OCI-LY3 (cell line): ENCODE measurements at regions not wholly inside any gene's neighbourhood (a gene's known extent, or its start where the extent isn't known, plus 50 kb on each side); places are given as distances from the start of the nearest gene placed in this dataset.

Experiments used
- EZH2phosphoT487 ChIP-seq: fragments of 200-600 bp; shearing (Covaris generic); IDR thresholded peaks from 2 replicates; pipeline ENCODE4 v1.6.1; 2018; ENCODE audit warnings: antibody characterized with exemption, mixed run types, low read depth
- TF ChIP-seq, protein P1 (sequence below): fragments of 200-600, 300-600 bp; sonication (generic); IDR thresholded peaks from 2 replicates; pipeline ENCODE4 v1.5.1; 2014; ENCODE audit warnings: antibody characterized with exemption, low read length, low read depth

DNA sequence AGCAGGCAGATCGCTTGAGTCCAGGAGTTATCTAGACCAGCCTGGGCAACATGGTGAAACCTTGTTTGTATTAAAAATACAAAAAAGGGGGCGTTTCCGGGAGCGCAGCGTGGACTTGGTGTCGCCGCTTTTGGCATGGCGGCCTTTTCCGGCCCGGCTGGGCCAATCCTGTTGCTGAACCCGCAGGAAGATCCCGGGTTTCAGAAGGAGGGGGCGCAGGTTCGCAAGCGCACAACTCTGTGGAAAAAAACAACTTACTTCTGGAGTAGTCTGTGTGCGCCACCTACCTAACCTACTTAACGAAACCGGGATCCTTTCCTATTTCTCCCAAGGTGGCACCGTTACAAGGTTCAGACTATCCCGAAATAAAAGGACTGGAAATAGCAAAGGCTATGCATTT lies 198.6 kb downstream of the MSX2 start:
- TF ChIP-seq, protein P1, sequence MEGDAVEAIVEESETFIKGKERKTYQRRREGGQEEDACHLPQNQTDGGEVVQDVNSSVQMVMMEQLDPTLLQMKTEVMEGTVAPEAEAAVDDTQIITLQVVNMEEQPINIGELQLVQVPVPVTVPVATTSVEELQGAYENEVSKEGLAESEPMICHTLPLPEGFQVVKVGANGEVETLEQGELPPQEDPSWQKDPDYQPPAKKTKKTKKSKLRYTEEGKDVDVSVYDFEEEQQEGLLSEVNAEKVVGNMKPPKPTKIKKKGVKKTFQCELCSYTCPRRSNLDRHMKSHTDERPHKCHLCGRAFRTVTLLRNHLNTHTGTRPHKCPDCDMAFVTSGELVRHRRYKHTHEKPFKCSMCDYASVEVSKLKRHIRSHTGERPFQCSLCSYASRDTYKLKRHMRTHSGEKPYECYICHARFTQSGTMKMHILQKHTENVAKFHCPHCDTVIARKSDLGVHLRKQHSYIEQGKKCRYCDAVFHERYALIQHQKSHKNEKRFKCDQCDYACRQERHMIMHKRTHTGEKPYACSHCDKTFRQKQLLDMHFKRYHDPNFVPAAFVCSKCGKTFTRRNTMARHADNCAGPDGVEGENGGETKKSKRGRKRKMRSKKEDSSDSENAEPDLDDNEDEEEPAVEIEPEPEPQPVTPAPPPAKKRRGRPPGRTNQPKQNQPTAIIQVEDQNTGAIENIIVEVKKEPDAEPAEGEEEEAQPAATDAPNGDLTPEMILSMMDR = no peak
- TF ChIP-seq EZH2phosphoT487 = no peak
